Epithelial cell of proximal tubule (primary cell): ENCODE measurements at regions not wholly inside any gene's neighbourhood (a gene's known extent, or its start where the extent isn't known, plus 50 kb on each side); places are given as distances from the start of the nearest gene placed in this dataset.

ENCODE experiments used
- DNase-seq: peaks from one replicate; pipeline ENCODE4 v3.0.0-alpha.2; 2011; ENCODE audit warnings: low read depth
- H3K4me3 ChIP-seq: 2 replicates; pipeline ENCODE4 v1.5.1; 2011; ENCODE audit warnings: low read depth, mild to moderate bottlenecking, low read length
- CTCF ChIP-seq: conservative IDR thresholded peaks from 2 replicates; pipeline ENCODE4 v1.5.1; 2012; ENCODE audit warnings: low read depth, mild to moderate bottlenecking, low read length

- H3K4me3 ChIP-seq: no peak overlapping the region
- no peak for TF ChIP-seq CTCF
- no peak for DNase-seq
Measured at GRCh38 chr16:6852643-6853225, 479.9 kb upstream of the RBFOX1 start.

DNA sequence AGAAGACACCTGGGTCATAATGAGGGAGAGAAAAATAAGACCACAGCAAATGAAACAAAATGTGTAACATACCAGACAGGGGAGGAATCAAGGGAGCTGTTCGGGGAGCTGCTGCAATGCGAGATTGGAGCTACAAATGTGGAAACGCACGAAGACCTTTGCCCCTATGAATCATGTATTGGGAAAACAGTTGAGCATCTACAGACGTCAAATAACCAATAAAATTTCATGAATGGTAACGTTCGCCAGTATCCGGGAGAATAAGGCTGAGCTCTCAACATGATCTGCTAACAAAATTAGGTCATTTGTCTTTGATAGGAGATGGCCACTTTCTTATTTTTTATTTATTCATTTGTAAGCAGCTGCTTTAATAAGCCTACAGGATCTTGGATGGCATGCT lies 486.2 kb upstream of the RBFOX1 start:
- TF ChIP-seq CTCF: no peak
- H3K4me3 ChIP-seq: no peak overlapping the region
- DNase-seq: no peak

DNA sequence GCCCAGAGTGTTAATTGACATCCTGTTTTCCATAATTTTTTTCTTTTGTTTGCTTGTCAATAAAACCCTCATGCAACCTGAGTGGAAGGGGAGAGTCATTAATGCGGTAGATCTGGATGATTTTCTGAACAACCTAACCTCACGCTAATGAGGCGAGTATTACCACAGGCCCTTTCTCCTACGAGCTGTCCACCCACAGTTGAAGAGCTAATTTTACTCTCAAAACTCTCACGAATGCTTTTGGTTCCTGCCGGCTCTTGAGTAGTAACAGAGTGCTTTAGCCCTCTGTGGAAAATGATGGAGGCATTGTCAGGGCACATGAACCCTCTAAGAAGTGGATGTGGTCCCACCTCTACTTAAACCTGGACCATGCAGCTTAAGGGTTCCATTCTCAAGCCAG lies 491.3 kb upstream of the RBFOX1 start:
- TF ChIP-seq CTCF: no peak
- no peak for DNase-seq
- H3K4me3 ChIP-seq: no peak overlapping the region

DNA sequence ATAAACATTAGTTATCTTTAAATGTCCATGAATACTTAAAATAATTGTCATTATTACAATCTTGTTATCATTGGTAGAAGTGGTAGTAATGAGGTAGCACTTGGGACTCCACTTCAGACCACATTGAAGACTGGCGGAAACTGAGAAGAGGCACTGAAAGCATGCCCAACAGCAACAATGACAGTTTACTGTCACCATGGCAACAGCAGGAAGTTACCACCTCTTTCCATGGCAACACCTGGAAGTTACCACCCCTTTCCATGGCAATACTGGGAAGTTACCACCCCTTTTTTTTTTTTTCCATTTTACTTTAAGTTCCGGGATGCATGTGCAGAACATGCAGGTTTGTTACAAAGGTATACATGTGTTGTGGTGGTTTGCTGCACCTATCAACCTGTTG lies 494.9 kb upstream of the RBFOX1 start:
- DNase-seq: no peak

DNA sequence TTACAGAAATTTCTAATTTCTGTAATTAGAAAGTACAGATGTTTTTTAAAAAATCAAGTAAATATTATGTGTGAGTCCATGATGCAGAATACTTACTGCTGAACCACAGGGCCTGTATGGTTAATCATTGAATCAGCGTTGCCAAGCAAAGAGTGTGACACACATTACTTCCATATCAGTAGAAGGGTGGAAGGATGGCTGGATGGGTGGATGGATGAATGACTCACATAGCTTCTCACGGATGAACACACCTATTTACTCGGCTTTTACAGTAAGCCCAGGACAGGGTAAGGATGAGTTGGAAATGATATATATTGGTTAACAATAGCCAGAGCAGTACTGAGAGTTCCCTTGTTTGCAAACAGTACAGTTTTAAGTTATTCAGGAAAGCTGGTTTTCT lies 495.9 kb upstream of the RBFOX1 start:
- TF ChIP-seq CTCF: no peak
- DNase-seq: peak; percentile 95
- H3K4me3 ChIP-seq: peak overlapping the region; percentile 9

More for the DNA sequence above, 494.9 kb upstream of the RBFOX1 start:
- H3K4me3 ChIP-seq: no peak overlapping the region
- TF ChIP-seq CTCF: no peak

DNA sequence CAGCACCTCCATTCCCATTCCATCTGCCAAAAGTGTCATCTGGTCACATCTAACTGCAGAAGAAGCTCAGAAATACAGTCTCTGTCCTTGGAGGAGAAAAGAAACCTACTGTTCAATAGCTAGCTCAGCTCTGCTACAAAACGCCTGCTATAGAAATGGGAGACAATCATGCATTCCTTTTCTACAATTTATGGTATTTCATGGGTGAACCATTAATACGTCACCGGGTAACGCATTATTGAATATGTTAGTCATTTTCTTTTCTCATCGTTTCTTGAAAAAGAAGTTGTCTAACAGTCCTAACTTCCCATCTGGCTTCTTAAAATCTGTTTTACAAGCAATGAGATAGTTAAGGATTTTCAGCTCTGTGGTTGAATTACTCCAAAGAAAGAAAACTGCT lies 496.7 kb upstream of the RBFOX1 start:
- TF ChIP-seq CTCF: no peak
- peak; percentile 51 for DNase-seq

GRCh38 chr16:6835516-6835915 lies 497.1 kb upstream of the RBFOX1 start:
- DNase-seq: no peak
- no peak for TF ChIP-seq CTCF
- peak overlapping the region; percentile 13 for H3K4me3 ChIP-seq

More for the DNA sequence above, 496.7 kb upstream of the RBFOX1 start:
- peak overlapping the region; percentile 13 for H3K4me3 ChIP-seq
